Esophagus muscularis mucosa (tissue), 3 donors: ENCODE measurements at regions not wholly inside any gene's neighbourhood (a gene's known extent, or its start where the extent isn't known, plus 50 kb on each side); places are given as distances from the start of the nearest gene placed in this dataset.

Source experiments
- CTCF ChIP-seq, 3 experiments: fragments of 200-600 bp in 2 of 3; fragments of 450-650 bp in 1 of 3; sonication (generic) in 2 of 3; IDR thresholded peaks; one replicate each; pipeline ENCODE4 v1.5.1; 2017 to 2019; ENCODE audit warnings: antibody characterized with exemption in 3 of 3, mild to moderate bottlenecking in 2 of 3, moderate library complexity in 1 of 3
- POLR2AphosphoS5 ChIP-seq, 2 donors: sonication (generic); formaldehyde crosslinking; IDR thresholded peaks; one replicate each; pipeline ENCODE4 v1.6.1; 2017; ENCODE audit warnings: antibody characterized with exemption in 2 of 2

GRCh38 chr19:28737021-28737895 is 475.7 kb downstream of the UQCRFS1 start:
- TF ChIP-seq CTCF (IDR thresholded peaks at IDR 0.05) (peak; percentile 48 to 60 (median 58)), POLR2AphosphoS5 (IDR thresholded peaks at IDR 0.05) (no peak)
